ENCODE measurements at regions not wholly inside any gene's neighbourhood (a gene's known extent, or its start where the extent isn't known, plus 50 kb on each side); places are given as distances from the start of the nearest gene placed in this dataset.

GRCh38 chr17:79457889-79458288 is 153.0 kb downstream of the RBFOX3 start:
- no peak for TF ChIP-seq CTCF (IDR thresholded peaks at IDR 0.05)
- TF ChIP-seq POLR2A (IDR thresholded peaks at IDR 0.05) = no peak
